OCI-LY1 (cell line): ENCODE measurements at regions not wholly inside any gene's neighbourhood (a gene's known extent, or its start where the extent isn't known, plus 50 kb on each side); places are given as distances from the start of the nearest gene placed in this dataset.

Experiments used
- CTCF ChIP-seq: fragments of 200-600 bp; sonication (generic), shearing (Covaris generic); IDR thresholded peaks from 2 replicates; pipeline ENCODE4 v1.5.1; 2017; ENCODE audit warnings: mild to moderate bottlenecking, antibody characterized with exemption, low read length, moderate library complexity, mixed read lengths
- EZH2 ChIP-seq: fragments of 200-600 bp; sonication (generic), shearing (Covaris generic); IDR thresholded peaks from 2 replicates; pipeline ENCODE4 v1.8.0; 2017; ENCODE audit warnings: borderline replicate concordance, mixed run types, mild to moderate bottlenecking, antibody characterized with exemption, low read length, moderate library complexity, mixed read lengths

GRCh38 chr7:84722086-84722485 is 464.8 kb downstream of the SEMA3D start:
- TF ChIP-seq CTCF: no peak
- TF ChIP-seq EZH2: no peak
